Lower leg skin (tissue), 4 donors: ENCODE measurements at regions not wholly inside any gene's neighbourhood (a gene's known extent, or its start where the extent isn't known, plus 50 kb on each side); places are given as distances from the start of the nearest gene placed in this dataset.
"Not testable (repeated sequence)": the region's sequence is repeated elsewhere in the genome, so short reads cannot be mapped to it uniquely, and the experiment has no call there.

Experiments
- DNase-seq, 2 donors: peaks; one replicate each; pipeline ENCODE4 v3.0.0-alpha.2; 2019; ENCODE audit warnings: low spot score in 2 of 2
- H3K4me3 ChIP-seq: fragments of 200-600 bp; sonication (generic); 2 replicates; pipeline ENCODE4 v1.5.1; 2017; ENCODE audit warnings: mild to moderate bottlenecking, low read depth; ENCODE audit not compliant: poor library complexity, severe bottlenecking
- CTCF ChIP-seq, 3 donors: fragments of 450-650 bp; IDR thresholded peaks; one replicate each; pipeline ENCODE4 v1.5.1; 2016; ENCODE audit warnings: antibody characterized with exemption in 3 of 3, mild to moderate bottlenecking in 3 of 3, moderate library complexity in 2 of 3
- POLR2A ChIP-seq, 2 donors: fragments of 450-650 bp; IDR thresholded peaks; one replicate each; pipeline ENCODE4 v1.6.1; 2016 to 2017; ENCODE audit warnings: antibody characterized with exemption in 2 of 2, mild to moderate bottlenecking in 1 of 2, moderate library complexity in 1 of 2
- WGBS, 2 donors: methylation state at CpG; one replicate each; pipeline ENCODE4 v1.1.5; 2018; 5-methylcytosine and 5-hydroxymethylcytosine counted together
- intact Hi-C: fragments of 100-400 bp; cut with DNase I; formaldehyde crosslinking; loops from one replicate; pipeline ENCODE4 v1.15.0; 2023; ENCODE audit warnings: low total_unique reads

GRCh38 chr12:94841904-94842610 is 161.4 kb downstream of the NDUFA12 start:
- 77 to 79% methylated on average over 5 of the region's 5 CpGs for WGBS, 2 donors
- H3K4me3 ChIP-seq, result no peak overlapping the region
- DNase-seq, result no peak
- TF ChIP-seq POLR2A (IDR thresholded peaks at IDR 0.05), result no peak
- TF ChIP-seq CTCF (IDR thresholded peaks at IDR 0.05), result no peak
- intact Hi-C loops, result no loop called here

GRCh38 chr12:94841177-94841576 is 162.3 kb downstream of the NDUFA12 start:
- DNase-seq, result no peak
- H3K4me3 ChIP-seq, result no peak overlapping the region
- TF ChIP-seq CTCF (IDR thresholded peaks at IDR 0.05) (no peak), POLR2A (IDR thresholded peaks at IDR 0.05) (no peak)
- 37 to 38% methylated on average over 3 of the region's 3 CpGs for WGBS, 2 donors
- intact Hi-C loops, result no loop called here

GRCh38 chr12:94839347-94839746 is 164.2 kb downstream of the NDUFA12 start:
- H3K4me3 ChIP-seq, result no peak overlapping the region
- WGBS, 2 donors, result 94 to 97% methylated on average over 5 of the region's 5 CpGs
- DNase-seq, result no peak
- intact Hi-C loops, result no loop called here
- TF ChIP-seq CTCF (IDR thresholded peaks at IDR 0.05), result no peak
- no peak for TF ChIP-seq POLR2A (IDR thresholded peaks at IDR 0.05)

GRCh38 chr12:94836952-94837670 is 166.4 kb downstream of the NDUFA12 start:
- H3K4me3 ChIP-seq, DNase-seq, intact Hi-C loops: not testable (repeated sequence)
- 81 to 87% methylated on average over 13 of the region's 13 CpGs for WGBS, 2 donors

GRCh38 chr12:94834036-94834625 is 169.4 kb downstream of the NDUFA12 start:
- no peak for TF ChIP-seq CTCF (IDR thresholded peaks at IDR 0.05)
- TF ChIP-seq POLR2A (IDR thresholded peaks at IDR 0.05), result no peak
- no peak for DNase-seq
- WGBS, 2 donors, result 93% methylated on average over 14 of the region's 14 CpGs
- intact Hi-C loops, result no loop called here
- no peak overlapping the region for H3K4me3 ChIP-seq
